WTC11 (cell line): ENCODE measurements at regions not wholly inside any gene's neighbourhood (a gene's known extent, or its start where the extent isn't known, plus 50 kb on each side); places are given as distances from the start of the nearest gene placed in this dataset.

ENCODE experiments used
- ATAC-seq: fragments of 200-7000 bp; cut with Tn5 transposase; 2 replicates; pipeline ENCODE4 v1.10.0; 2021; ENCODE audit warnings: mild to moderate bottlenecking, moderate library complexity
- CTCF ChIA-PET: fragments of 300-600 bp; sonication (Branson Sonifier 250); formaldehyde crosslinking; loops from one replicate; lab custom pipeline; 2021; ENCODE audit warnings: antibody characterized with exemption; lab: Charles Lee
- POLR2A ChIA-PET: fragments of 350-600 bp; sonication (Branson Sonifier 250); formaldehyde crosslinking; loops from one replicate; lab custom pipeline; 2021; ENCODE audit warnings: antibody characterized with exemption; lab: Charles Lee
- DNase-seq: peaks from one replicate; pipeline ENCODE4 v3.0.0; 2021; ENCODE audit warnings: low spot score
- H3K27ac Mint-ChIP-seq: 2 replicates; pipeline ENCODE4 v1.8.0; 2021; ENCODE audit warnings: mixed read lengths
- H3K27me3 Mint-ChIP-seq: 2 replicates; pipeline ENCODE4 v1.8.0; 2021; ENCODE audit warnings: low read depth, mild to moderate bottlenecking, moderate library complexity, mixed read lengths
- H3K36me3 Mint-ChIP-seq: 2 replicates; pipeline ENCODE4 v1.8.0; 2021; ENCODE audit warnings: mixed read lengths
- H3K4me1 Mint-ChIP-seq: 2 replicates; pipeline ENCODE4 v1.8.0; 2022; ENCODE audit warnings: mixed read lengths
- H3K4me3 Mint-ChIP-seq: 2 replicates; pipeline ENCODE4 v1.8.0; 2021; ENCODE audit warnings: mild to moderate bottlenecking, moderate library complexity, mixed read lengths
- H3K9me3 Mint-ChIP-seq: 2 replicates; pipeline ENCODE4 v1.8.0; 2021; ENCODE audit warnings: mixed read lengths
- AR ChIP-seq: fragments of 250-450 bp; sonication (Bioruptor Pico); IDR thresholded peaks from 2 replicates; pipeline ENCODE4 v1.9.0; 2021; ENCODE audit warnings: mild to moderate bottlenecking
- ARID4B ChIP-seq: sonication (generic); formaldehyde crosslinking; IDR thresholded peaks from 2 replicates; pipeline ENCODE4 v1.8.0; 2023; ENCODE audit warnings: missing genetic modification reagents, mild to moderate bottlenecking, borderline replicate concordance
- ATF1 ChIP-seq: sonication (generic); formaldehyde crosslinking; IDR thresholded peaks from 2 replicates; pipeline ENCODE4 v1.8.1; 2023; ENCODE audit warnings: mild to moderate bottlenecking, moderate library complexity, missing genetic modification reagents
- EMX1 ChIP-seq: fragments of 250-450 bp; sonication (Bioruptor Pico); IDR thresholded peaks from 2 replicates; pipeline ENCODE4 v1.8.0; 2021; ENCODE audit warnings: mild to moderate bottlenecking
- ESRRA ChIP-seq: sonication (generic); formaldehyde crosslinking; IDR thresholded peaks from 2 replicates; pipeline ENCODE4 v1.8.1; 2022; ENCODE audit warnings: mild to moderate bottlenecking, missing genetic modification reagents, borderline replicate concordance
- FOXP1 ChIP-seq: sonication (generic); formaldehyde crosslinking; IDR thresholded peaks from 2 replicates; pipeline ENCODE4 v1.8.0; 2022; ENCODE audit warnings: missing genetic modification reagents, mild to moderate bottlenecking, moderate library complexity, borderline replicate concordance
- IRF2 ChIP-seq: sonication (generic); formaldehyde crosslinking; IDR thresholded peaks from 2 replicates; pipeline ENCODE4 v1.8.0; 2022; ENCODE audit warnings: low read depth, missing genetic modification reagents, borderline replicate concordance
- KAT7 ChIP-seq: sonication (generic); formaldehyde crosslinking; IDR thresholded peaks from 2 replicates; pipeline ENCODE4 v1.8.1; 2023; ENCODE audit warnings: missing genetic modification reagents, mild to moderate bottlenecking, borderline replicate concordance
- MAX ChIP-seq: sonication (generic); formaldehyde crosslinking; IDR thresholded peaks from 2 replicates; pipeline ENCODE4 v1.8.0; 2022; ENCODE audit warnings: mild to moderate bottlenecking, missing genetic modification reagents
- NR1H2 ChIP-seq: sonication (generic); formaldehyde crosslinking; IDR thresholded peaks from 2 replicates; pipeline ENCODE4 v1.9.0; 2021; ENCODE audit warnings: mild to moderate bottlenecking, moderate library complexity, missing genetic modification reagents
- PREB ChIP-seq: sonication (generic); formaldehyde crosslinking; IDR thresholded peaks from 2 replicates; pipeline ENCODE4 v1.8.1; 2022; ENCODE audit warnings: mild to moderate bottlenecking, missing genetic modification reagents, moderate library complexity, borderline replicate concordance
- PRRX2 ChIP-seq: fragments of 250-450 bp; sonication (Bioruptor Pico); IDR thresholded peaks from 2 replicates; pipeline ENCODE4 v1.8.0; 2021; ENCODE audit warnings: mild to moderate bottlenecking
- SOX15 ChIP-seq: fragments of 250-450 bp; sonication (Bioruptor Pico); IDR thresholded peaks from 2 replicates; pipeline ENCODE4 v1.9.0; 2021; ENCODE audit warnings: mild to moderate bottlenecking
- STAT6 ChIP-seq: sonication (generic); formaldehyde crosslinking; conservative IDR thresholded peaks from 2 replicates; pipeline ENCODE4 v1.8.1; 2023; ENCODE audit warnings: mild to moderate bottlenecking, low read depth, missing genetic modification reagents, moderate library complexity
- USF1 ChIP-seq: sonication (generic); formaldehyde crosslinking; IDR thresholded peaks from 2 replicates; pipeline ENCODE4 v1.8.0; 2022; ENCODE audit warnings: mild to moderate bottlenecking, missing genetic modification reagents
- ZBTB21 ChIP-seq: sonication (generic); formaldehyde crosslinking; IDR thresholded peaks from 2 replicates; pipeline ENCODE4 v1.8.1; 2023; ENCODE audit warnings: mild to moderate bottlenecking, missing genetic modification reagents, borderline replicate concordance
- ZNF232 ChIP-seq: sonication (generic); formaldehyde crosslinking; IDR thresholded peaks from 2 replicates; pipeline ENCODE4 v1.8.0; 2022; ENCODE audit warnings: mild to moderate bottlenecking, missing genetic modification reagents
- ZNF281 ChIP-seq: sonication (generic); formaldehyde crosslinking; IDR thresholded peaks from 2 replicates; pipeline ENCODE4 v1.8.0; 2023; ENCODE audit warnings: mild to moderate bottlenecking, missing genetic modification reagents

- ATAC-seq (no peak), DNase-seq (no peak)
- peaks cover 21% of the 10 kb centered on the region for H3K9me3 Mint-ChIP-seq
- no peaks in the 10 kb centered on the region for H3K27me3 Mint-ChIP-seq
- peaks cover 4% of the 10 kb centered on the region; the same call in 1 of the 2 replicates for H3K4me1 Mint-ChIP-seq
- H3K27ac Mint-ChIP-seq, result no peak overlapping the region
- no peaks in the 10 kb centered on the region; the same call in 1 of the 2 replicates for H3K36me3 Mint-ChIP-seq
- CTCF ChIA-PET, result interaction anchor here (0.6 kb wide), 1 partner anchor 256 kb away, joined by 3 read pairs; no protein-coding TSS in a partner anchor
- H3K4me3 Mint-ChIP-seq, result no peak overlapping the region
- POLR2A ChIA-PET, result no interaction called here
- TF ChIP-seq ARID4B (CRISPR knock-in tag) (no peak), ATF1 (CRISPR knock-in tag) (no peak), KAT7 (CRISPR knock-in tag) (no peak), ZNF281 (CRISPR knock-in tag) (no peak), ESRRA (CRISPR knock-in tag) (no peak), PRRX2 (CRISPR knock-in tag) (no peak), STAT6 (CRISPR knock-in tag) (no peak), PREB (CRISPR knock-in tag) (no peak), SOX15 (CRISPR knock-in tag) (no peak), IRF2 (CRISPR knock-in tag) (no peak), MAX (CRISPR knock-in tag) (no peak)
These were observed 392.9 kb downstream of the PID1 start for GRCh38 chr2:228878138-228878537.

GRCh38 chr2:228876276-228876675 lies 394.8 kb downstream of the PID1 start:
- ChIA-PET POLR2A (no interaction called here), CTCF (no interaction called here)
- H3K9me3 Mint-ChIP-seq, result peaks cover 21% of the 10 kb centered on the region
- peaks cover 4% of the 10 kb centered on the region; the same call in 1 of the 2 replicates for H3K4me1 Mint-ChIP-seq
- TF ChIP-seq USF1 (CRISPR knock-in tag) (no peak), FOXP1 (CRISPR knock-in tag) (no peak), AR (CRISPR knock-in tag) (no peak), EMX1 (no peak), NR1H2 (CRISPR knock-in tag) (no peak), ZNF232 (no peak), ZBTB21 (no peak)
- no peaks in the 10 kb centered on the region for H3K27me3 Mint-ChIP-seq
- DNase-seq (no peak), ATAC-seq (no peak)
- H3K36me3 Mint-ChIP-seq, result no peaks in the 10 kb centered on the region; the same call in 1 of the 2 replicates
- no peak overlapping the region for H3K27ac Mint-ChIP-seq
- H3K4me3 Mint-ChIP-seq, result no peak overlapping the region
